Astrocyte of the cerebellum (primary cell): ENCODE measurements at regions not wholly inside any gene's neighbourhood (a gene's known extent, or its start where the extent isn't known, plus 50 kb on each side); places are given as distances from the start of the nearest gene placed in this dataset.

ENCODE experiments used
- DNase-seq: peaks from one replicate; pipeline ENCODE4 v3.0.0-alpha.2; 2011; ENCODE audit warnings: low read depth
- H3K4me3 ChIP-seq: 2 replicates; pipeline ENCODE4 v1.5.1; 2011; ENCODE audit warnings: mild to moderate bottlenecking, low read depth, low read length, moderate library complexity
- in situ Hi-C: cut with HindIII; loops from 2 replicates; pipeline ENCODE4 v1.10.0; 2017; ENCODE audit warnings: low sequenced_read_pairs
- TF ChIP-seq, protein P1 (sequence below): IDR thresholded peaks from 2 replicates; pipeline ENCODE4 v1.5.1; 2012; ENCODE audit warnings: low read length, low read depth, moderate library complexity, mild to moderate bottlenecking; ENCODE audit errors: missing control alignments

DNA sequence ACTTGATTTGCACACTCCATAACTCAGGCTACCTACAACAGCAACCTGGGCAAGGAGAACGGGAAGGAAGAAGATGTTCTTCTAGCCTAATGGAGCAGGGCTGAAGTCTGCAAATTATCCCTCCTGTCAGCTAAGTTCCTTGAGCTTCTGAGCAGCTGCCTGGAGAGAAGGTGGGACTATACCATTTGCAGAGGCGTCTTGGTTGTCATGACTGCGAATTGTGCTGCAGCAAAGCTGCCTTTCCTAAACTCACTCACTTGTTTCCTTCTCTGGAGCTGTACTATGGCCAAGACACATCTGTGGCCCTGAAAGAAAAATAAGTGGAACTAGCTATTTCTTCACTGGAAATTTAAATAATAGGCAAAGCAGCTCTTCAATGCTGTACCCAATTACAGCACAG is 682.4 kb upstream of the GRIA3 start:
- in situ Hi-C loops = no loop called here
- TF ChIP-seq, protein P1, sequence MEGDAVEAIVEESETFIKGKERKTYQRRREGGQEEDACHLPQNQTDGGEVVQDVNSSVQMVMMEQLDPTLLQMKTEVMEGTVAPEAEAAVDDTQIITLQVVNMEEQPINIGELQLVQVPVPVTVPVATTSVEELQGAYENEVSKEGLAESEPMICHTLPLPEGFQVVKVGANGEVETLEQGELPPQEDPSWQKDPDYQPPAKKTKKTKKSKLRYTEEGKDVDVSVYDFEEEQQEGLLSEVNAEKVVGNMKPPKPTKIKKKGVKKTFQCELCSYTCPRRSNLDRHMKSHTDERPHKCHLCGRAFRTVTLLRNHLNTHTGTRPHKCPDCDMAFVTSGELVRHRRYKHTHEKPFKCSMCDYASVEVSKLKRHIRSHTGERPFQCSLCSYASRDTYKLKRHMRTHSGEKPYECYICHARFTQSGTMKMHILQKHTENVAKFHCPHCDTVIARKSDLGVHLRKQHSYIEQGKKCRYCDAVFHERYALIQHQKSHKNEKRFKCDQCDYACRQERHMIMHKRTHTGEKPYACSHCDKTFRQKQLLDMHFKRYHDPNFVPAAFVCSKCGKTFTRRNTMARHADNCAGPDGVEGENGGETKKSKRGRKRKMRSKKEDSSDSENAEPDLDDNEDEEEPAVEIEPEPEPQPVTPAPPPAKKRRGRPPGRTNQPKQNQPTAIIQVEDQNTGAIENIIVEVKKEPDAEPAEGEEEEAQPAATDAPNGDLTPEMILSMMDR = no peak
- no peak overlapping the region for H3K4me3 ChIP-seq
- DNase-seq = no peak

GRCh38 chrX:122504026-122504425 is 680.1 kb upstream of the GRIA3 start:
- TF ChIP-seq, protein P1 = no peak
- H3K4me3 ChIP-seq = no peak overlapping the region
- in situ Hi-C loops = no loop called here
- no peak for DNase-seq

DNA sequence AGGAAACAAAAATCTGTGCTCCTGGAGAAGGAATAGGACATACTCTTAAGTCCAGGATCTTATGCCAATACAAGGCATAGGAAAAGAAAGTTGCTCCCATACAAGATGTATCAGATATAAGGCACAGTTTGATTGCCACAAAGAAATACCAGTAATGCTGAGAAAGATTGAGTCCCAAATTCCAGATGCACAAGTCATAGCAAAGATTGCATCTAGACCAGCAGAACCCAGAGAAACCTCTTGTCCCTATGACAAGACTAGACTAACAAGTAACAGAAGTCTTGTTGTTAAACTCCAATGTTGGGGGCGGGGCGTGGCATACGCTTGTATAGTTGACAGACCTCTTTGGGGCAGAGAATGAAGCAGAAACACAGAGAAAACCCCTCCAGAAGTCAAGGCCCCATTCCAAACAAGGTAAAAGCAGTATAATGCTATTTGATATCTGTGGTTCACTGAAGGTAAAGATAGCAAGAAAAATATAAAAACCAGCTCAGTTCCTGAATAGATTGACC is 671.5 kb upstream of the GRIA3 start:
- no peak overlapping the region for H3K4me3 ChIP-seq
- no peak for DNase-seq
- in situ Hi-C loops = no loop called here
- TF ChIP-seq, protein P1 = no peak

DNA sequence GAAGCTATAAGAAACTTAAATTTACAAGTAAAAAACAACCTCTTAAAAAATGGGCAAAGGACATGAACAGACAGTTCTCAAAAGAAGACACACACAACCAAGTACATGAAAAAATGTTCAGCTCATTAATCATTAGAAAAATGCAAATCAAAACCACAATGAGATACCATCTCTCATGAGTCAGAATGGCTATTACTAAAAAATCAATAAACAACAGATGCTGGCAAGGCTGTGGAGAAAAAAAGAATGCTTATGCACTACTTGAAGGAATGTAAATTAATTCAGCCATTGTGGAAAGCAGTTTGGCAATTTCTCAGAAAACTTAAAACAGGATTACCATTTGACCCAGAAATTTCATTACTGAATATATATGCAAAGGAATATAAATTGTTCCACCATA is 666.3 kb upstream of the GRIA3 start:
- no peak for DNase-seq
- TF ChIP-seq, protein P1 = no peak
- no peak overlapping the region for H3K4me3 ChIP-seq
- in situ Hi-C loops = no loop called here

GRCh38 chrX:122545778-122546177 is 638.3 kb upstream of the GRIA3 start:
- DNase-seq = no peak
- no peak overlapping the region for H3K4me3 ChIP-seq
- TF ChIP-seq, protein P1 = no peak
- in situ Hi-C loops = no loop called here

DNA sequence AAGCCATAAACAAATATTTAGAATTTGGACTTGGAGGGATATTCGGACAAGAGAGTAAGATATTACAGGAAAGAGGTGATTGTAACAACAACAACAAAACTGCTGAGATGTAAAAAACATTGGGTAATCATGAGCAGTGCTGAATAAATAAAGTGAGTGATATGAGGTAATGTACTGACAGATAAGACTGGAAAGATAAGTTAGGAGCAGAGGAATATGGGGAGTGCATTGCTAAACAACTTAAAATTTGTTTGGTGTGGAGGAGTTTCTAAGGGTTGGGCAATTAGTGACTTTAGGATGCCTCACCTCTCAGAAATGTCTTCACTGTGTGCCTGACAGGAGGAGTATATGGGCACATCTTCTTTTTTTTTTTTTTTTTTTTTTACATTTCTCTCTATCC is 637.8 kb upstream of the GRIA3 start:
- in situ Hi-C loops = no loop called here
- no peak for DNase-seq
- TF ChIP-seq, protein P1 = no peak
- no peak overlapping the region for H3K4me3 ChIP-seq

DNA sequence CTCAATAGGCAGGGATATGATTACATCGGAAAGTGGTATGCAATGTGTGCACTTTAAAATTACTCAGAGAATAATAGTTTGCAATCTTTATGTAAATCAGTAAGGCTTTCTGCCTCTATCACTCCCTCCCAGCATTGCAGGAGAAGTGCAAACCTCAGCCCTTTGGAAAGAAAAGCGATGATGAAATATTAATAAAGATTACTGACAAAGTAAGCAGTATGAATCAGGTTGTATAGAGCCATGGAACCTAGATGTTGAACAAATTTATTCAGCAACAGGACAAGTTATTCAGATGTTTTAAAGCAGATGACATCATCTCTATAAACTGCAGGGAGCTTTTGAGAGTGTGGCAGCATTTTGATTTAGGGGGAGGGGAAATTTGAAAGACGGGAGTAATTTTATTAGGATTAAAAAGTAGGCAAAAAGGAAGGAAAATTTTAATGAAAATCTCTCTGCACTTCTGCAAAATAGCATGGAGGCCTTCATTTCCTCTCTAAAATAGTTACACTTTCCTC is 631.7 kb upstream of the GRIA3 start:
- TF ChIP-seq, protein P1 = no peak
- in situ Hi-C loops = no loop called here
- no peak for DNase-seq
- no peak overlapping the region for H3K4me3 ChIP-seq
